ENCODE measurements at regions not wholly inside any gene's neighbourhood (a gene's known extent, or its start where the extent isn't known, plus 50 kb on each side); places are given as distances from the start of the nearest gene placed in this dataset.

DNA sequence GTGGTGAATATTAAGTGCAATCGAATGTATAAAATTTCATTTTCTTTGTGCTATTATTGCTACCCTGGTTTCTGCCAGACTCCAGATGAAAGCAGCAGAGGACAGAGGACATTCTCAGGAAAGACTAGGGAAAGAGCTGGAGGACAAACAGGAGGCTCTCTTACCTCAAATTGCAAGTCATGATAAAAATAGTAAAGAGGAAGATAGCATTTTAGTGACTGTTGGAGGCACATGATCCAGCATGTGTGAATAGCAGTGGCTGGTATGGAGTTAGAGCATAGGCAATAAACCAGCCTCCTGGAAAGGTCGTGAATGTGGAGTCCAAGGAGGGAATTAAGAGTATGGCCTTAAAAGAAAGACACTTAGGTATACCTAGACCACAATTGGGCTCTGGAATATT, 1040.0 kb downstream of the STPG2 start:
- no peaks in the 10 kb centered on the region for H3K9me3 ChIP-seq
- H3K27ac ChIP-seq: no peak overlapping the region
- H3K27me3 ChIP-seq: no peaks in the 10 kb centered on the region
- 52 to 56% methylated on average over 2 of the region's 2 CpGs for WGBS, 2 donors
- H3K4me1 ChIP-seq: no peaks in the 10 kb centered on the region
- intact Hi-C loops (cut with DNase I): no loop called here
- no peak overlapping the region for H3K4me3 ChIP-seq
- H3K36me3 ChIP-seq (replicated peaks in 1 of 2; ENCODE audit: insufficient read depth in 1 of 2, low read depth in 2 of 2): no peaks in the 10 kb centered on the region
- DNase-seq (no peak), ATAC-seq (no peak)
- TF ChIP-seq, protein P1, sequence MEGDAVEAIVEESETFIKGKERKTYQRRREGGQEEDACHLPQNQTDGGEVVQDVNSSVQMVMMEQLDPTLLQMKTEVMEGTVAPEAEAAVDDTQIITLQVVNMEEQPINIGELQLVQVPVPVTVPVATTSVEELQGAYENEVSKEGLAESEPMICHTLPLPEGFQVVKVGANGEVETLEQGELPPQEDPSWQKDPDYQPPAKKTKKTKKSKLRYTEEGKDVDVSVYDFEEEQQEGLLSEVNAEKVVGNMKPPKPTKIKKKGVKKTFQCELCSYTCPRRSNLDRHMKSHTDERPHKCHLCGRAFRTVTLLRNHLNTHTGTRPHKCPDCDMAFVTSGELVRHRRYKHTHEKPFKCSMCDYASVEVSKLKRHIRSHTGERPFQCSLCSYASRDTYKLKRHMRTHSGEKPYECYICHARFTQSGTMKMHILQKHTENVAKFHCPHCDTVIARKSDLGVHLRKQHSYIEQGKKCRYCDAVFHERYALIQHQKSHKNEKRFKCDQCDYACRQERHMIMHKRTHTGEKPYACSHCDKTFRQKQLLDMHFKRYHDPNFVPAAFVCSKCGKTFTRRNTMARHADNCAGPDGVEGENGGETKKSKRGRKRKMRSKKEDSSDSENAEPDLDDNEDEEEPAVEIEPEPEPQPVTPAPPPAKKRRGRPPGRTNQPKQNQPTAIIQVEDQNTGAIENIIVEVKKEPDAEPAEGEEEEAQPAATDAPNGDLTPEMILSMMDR (IDR thresholded peaks at IDR 0.05): no peak
- no peak for TF ChIP-seq POLR2A (IDR thresholded peaks at IDR 0.05)

GRCh38 chr4:97104006-97104405, 1039.3 kb downstream of the STPG2 start:
- 54 to 56% methylated on average over 2 of the region's 2 CpGs for WGBS, 2 donors
- DNase-seq: no peak
- ATAC-seq: no peak
- intact Hi-C loops (cut with DNase I): no loop called here
- no peak for TF ChIP-seq POLR2A (IDR thresholded peaks at IDR 0.05)
- TF ChIP-seq, protein P1 (IDR thresholded peaks at IDR 0.05): no peak
- no peaks in the 10 kb centered on the region for H3K9me3 ChIP-seq
- H3K4me3 ChIP-seq: no peak overlapping the region
- no peaks in the 10 kb centered on the region for H3K36me3 ChIP-seq (replicated peaks in 1 of 2; ENCODE audit: insufficient read depth in 1 of 2, low read depth in 2 of 2)
- no peak overlapping the region for H3K27ac ChIP-seq
- no peaks in the 10 kb centered on the region for H3K27me3 ChIP-seq
- H3K4me1 ChIP-seq: no peaks in the 10 kb centered on the region

- Histone ChIP-seq H3K4me3 (no peak overlapping the region), H3K27me3 (no peaks in the 10 kb centered on the region), H3K36me3 (replicated peaks in 1 of 2; ENCODE audit: insufficient read depth in 1 of 2, low read depth in 2 of 2) (no peaks in the 10 kb centered on the region), H3K9me3 (no peaks in the 10 kb centered on the region), H3K4me1 (no peaks in the 10 kb centered on the region), H3K27ac (no peak overlapping the region)
- 52 to 58% methylated on average over 3 of the region's 3 CpGs for WGBS, 2 donors
- no peak for TF ChIP-seq POLR2A (IDR thresholded peaks at IDR 0.05)
- TF ChIP-seq, protein P1 (IDR thresholded peaks at IDR 0.05): no peak
- ATAC-seq (no peak), DNase-seq (no peak)
- intact Hi-C loops (cut with DNase I): no loop called here
Observed at GRCh38 chr4:97104666-97105065, 1038.6 kb downstream of the STPG2 start.

GRCh38 chr4:97105347-97106099, 1037.8 kb downstream of the STPG2 start:
- 60 to 61% methylated on average over 3 of the region's 3 CpGs for WGBS, 2 donors
- Histone ChIP-seq H3K36me3 (replicated peaks in 1 of 2; ENCODE audit: insufficient read depth in 1 of 2, low read depth in 2 of 2) (no peaks in the 10 kb centered on the region), H3K27ac (no peak overlapping the region), H3K4me1 (no peaks in the 10 kb centered on the region), H3K27me3 (no peaks in the 10 kb centered on the region), H3K9me3 (no peaks in the 10 kb centered on the region), H3K4me3 (no peak overlapping the region)
- no peak for DNase-seq
- intact Hi-C loops (cut with DNase I): no loop called here
- ATAC-seq: no peak
- TF ChIP-seq, protein P1 (IDR thresholded peaks at IDR 0.05): no peak
- TF ChIP-seq POLR2A (IDR thresholded peaks at IDR 0.05): no peak

DNA sequence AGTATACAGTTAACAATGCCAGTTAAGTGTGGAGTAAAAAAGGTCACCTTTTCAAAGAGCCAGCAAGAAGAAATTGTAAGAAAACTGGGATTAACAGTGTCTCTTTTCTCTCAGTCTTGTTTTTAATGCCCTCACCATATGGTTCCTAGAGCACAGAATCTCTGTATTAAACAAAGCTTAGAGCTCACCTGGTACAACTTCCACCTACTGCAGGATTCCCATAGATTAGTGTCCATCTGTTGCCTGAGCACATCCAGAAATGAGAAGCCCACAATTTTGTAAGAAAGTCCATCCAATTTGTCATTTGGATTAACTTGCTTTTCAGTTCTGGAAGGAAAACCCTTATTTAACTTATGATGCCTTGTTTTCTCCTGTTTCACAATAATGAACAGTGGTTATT, 1037.1 kb downstream of the STPG2 start:
- TF ChIP-seq, protein P1 (IDR thresholded peaks at IDR 0.05): no peak
- TF ChIP-seq POLR2A (IDR thresholded peaks at IDR 0.05): no peak
- H3K9me3 ChIP-seq: no peaks in the 10 kb centered on the region
- no peaks in the 10 kb centered on the region for H3K36me3 ChIP-seq (replicated peaks in 1 of 2; ENCODE audit: insufficient read depth in 1 of 2, low read depth in 2 of 2)
- H3K4me3 ChIP-seq: no peak overlapping the region
- no peak for ATAC-seq
- H3K27ac ChIP-seq: no peak overlapping the region
- DNase-seq: no peak
- intact Hi-C loops (cut with DNase I): no loop called here
- no peaks in the 10 kb centered on the region for H3K4me1 ChIP-seq
- H3K27me3 ChIP-seq: no peaks in the 10 kb centered on the region

Measured in body of pancreas (tissue), 4 donors.